Endothelial cell of umbilical vein (primary cell): ENCODE measurements at regions not wholly inside any gene's neighbourhood (a gene's known extent, or its start where the extent isn't known, plus 50 kb on each side); places are given as distances from the start of the nearest gene placed in this dataset.

Experiments
- BruUV-seq: library from RNA; stranded (reverse); fragments of 400-500 nt; replicated peaks from 2 replicates; lab custom pipeline; 2021; lab: Mats Ljungman, UMichigan
- CTCF ChIA-PET: fragments of 300-600, 350-600 bp; sonication (Branson Sonifier 250); formaldehyde crosslinking; loops from one replicate; lab custom pipeline; 2021; ENCODE audit warnings: antibody characterized with exemption, inconsistent platforms; lab: Charles Lee
- POLR2A ChIA-PET: fragments of 300-600, 350-600 bp; sonication (Branson Sonifier 250); formaldehyde crosslinking; loops from one replicate; lab custom pipeline; 2021; ENCODE audit warnings: antibody characterized with exemption, inconsistent platforms; lab: Charles Lee
- DNase-seq: peaks from one replicate; pipeline ENCODE4 v3.0.0-alpha.2; 2011; ENCODE audit warnings: low read depth, low spot score
- FAIRE-seq: peaks from 2 replicates; lab custom pipeline; 2011; peaks lifted over from hg19 to GRCh38; lab: Jason Lieb, UNC
- H2AFZ ChIP-seq: 2 replicates; pipeline ENCODE4 v1.6.0; 2012; ENCODE audit warnings: low read depth, low read length, control low read depth, inconsistent platforms
- H3K27ac ChIP-seq: 2 replicates; pipeline ENCODE4 v1.5.1; 2011; ENCODE audit warnings: low read depth, mild to moderate bottlenecking, control low read depth, low read length, moderate library complexity; ENCODE audit not compliant: insufficient read depth
- H3K27me3 ChIP-seq, 2 experiments: 2 replicates each; pipeline versions ENCODE4 v1.6.0 to v1.6.1; 2011; ENCODE audit warnings: low read length in 2 of 2, mixed read lengths in 1 of 2; ENCODE audit not compliant: control insufficient read depth in 2 of 2, insufficient read depth in 2 of 2
- H3K36me3 ChIP-seq, 2 experiments: 2 replicates in 1 of 2; 3 replicates in 1 of 2; pipeline ENCODE4 v1.5.1; 2011; ENCODE audit warnings: low read length in 2 of 2, mild to moderate bottlenecking in 1 of 2, moderate library complexity in 1 of 2; ENCODE audit not compliant: control insufficient read depth in 2 of 2, insufficient read depth in 2 of 2; ENCODE audit errors: extremely low read depth in 1 of 2
- H3K4me1 ChIP-seq: 3 replicates; pipeline ENCODE4 v1.5.1; 2011; ENCODE audit warnings: mild to moderate bottlenecking, low read length; ENCODE audit not compliant: control insufficient read depth, insufficient read depth; ENCODE audit errors: extremely low read depth
- H3K4me2 ChIP-seq: 2 replicates; pipeline ENCODE4 v1.6.1; 2011; ENCODE audit warnings: low read length, control low read depth, mixed read lengths; ENCODE audit not compliant: insufficient read depth
- H3K4me3 ChIP-seq, 3 experiments: fragments of 200-600 bp in 1 of 3; sonication (generic), shearing (Covaris generic) in 1 of 3; replicated peaks in 1 of 3; 2 replicates each; pipeline ENCODE4 v1.5.1; 2011 to 2016; ENCODE audit warnings: control low read depth in 3 of 3, low read length in 3 of 3, mild to moderate bottlenecking in 2 of 3, inconsistent platforms in 1 of 3, low read depth in 1 of 3, moderate library complexity in 1 of 3; ENCODE audit not compliant: insufficient read depth in 1 of 3
- H3K79me2 ChIP-seq: 2 replicates; pipeline ENCODE4 v1.6.0; 2012; ENCODE audit warnings: low read length, inconsistent platforms; ENCODE audit not compliant: control insufficient read depth, insufficient read depth
- H3K9ac ChIP-seq: replicated peaks from 2 replicates; pipeline ENCODE3; 2011; ENCODE audit warnings: low read length, control low read depth; ENCODE audit not compliant: insufficient read depth; ENCODE audit errors: extremely low read depth
- H3K9me1 ChIP-seq: replicated peaks from 3 replicates; pipeline ENCODE4 v1.6.0; 2011; ENCODE audit warnings: mild to moderate bottlenecking, low read length; ENCODE audit not compliant: control insufficient read depth, insufficient read depth; ENCODE audit errors: extremely low read depth
- H3K9me3 ChIP-seq: replicated peaks from 2 replicates; pipeline ENCODE4 v1.5.1; 2012; ENCODE audit warnings: low read length, inconsistent platforms; ENCODE audit not compliant: control insufficient read depth, insufficient read depth
- H4K20me1 ChIP-seq: replicated peaks from 2 replicates; pipeline ENCODE3; 2011; ENCODE audit warnings: mild to moderate bottlenecking, low read length; ENCODE audit not compliant: control insufficient read depth, insufficient read depth; ENCODE audit errors: extremely low read depth
- EZH2 ChIP-seq: IDR thresholded peaks from 2 replicates; pipeline ENCODE4 v1.6.1; 2012; ENCODE audit warnings: borderline replicate concordance, low read depth, mild to moderate bottlenecking, moderate library complexity, low read length, inconsistent platforms; ENCODE audit not compliant: severe bottlenecking
- FOS ChIP-seq: IDR thresholded peaks from 2 replicates; pipeline ENCODE4 v1.6.1; 2011; ENCODE audit warnings: mild to moderate bottlenecking, low read length, moderate library complexity, borderline replicate concordance; ENCODE audit not compliant: insufficient read depth
- GATA2 ChIP-seq: IDR thresholded peaks from 2 replicates; pipeline ENCODE4 v1.7.0; 2011; ENCODE audit warnings: low read depth, mild to moderate bottlenecking, moderate library complexity, mixed read lengths, low read length; ENCODE audit not compliant: insufficient read length, insufficient read depth
- JUN ChIP-seq: IDR thresholded peaks from 2 replicates; pipeline ENCODE4 v1.6.1; 2011; ENCODE audit warnings: borderline replicate concordance, low read depth; ENCODE audit not compliant: insufficient read length, insufficient read depth
- MYC ChIP-seq: IDR thresholded peaks from one replicate; pipeline ENCODE4 v1.6.1; 2011; ENCODE audit warnings: mild to moderate bottlenecking, low read depth, low read length
- POLR2A ChIP-seq: IDR thresholded peaks from 2 replicates; pipeline ENCODE4 v1.6.1; 2012; ENCODE audit warnings: low read depth, mild to moderate bottlenecking, control low read depth, low read length
- POLR2AphosphoS5 ChIP-seq: IDR thresholded peaks from 2 replicates; pipeline ENCODE4 v1.6.1; 2012; ENCODE audit warnings: low read depth, mild to moderate bottlenecking, control low read depth, low read length, moderate library complexity; ENCODE audit not compliant: insufficient read depth
- dilution Hi-C: fragments of 300-500 bp; cut with MboI; formaldehyde crosslinking; loops from one replicate; pipeline ENCODE4 v1.15.0; 2019; ENCODE audit warnings: low sequenced_read_pairs; ENCODE audit not compliant: extremely low pct_ligation_motif_present
- intact Hi-C: fragments of 100-400 bp; cut with micrococcal nuclease; formaldehyde crosslinking; loops from one replicate; pipeline ENCODE4 v1.10.0; 2022
- TF ChIP-seq, protein P1 (sequence below): IDR thresholded peaks from 2 replicates; pipeline ENCODE4 v1.6.1; 2011; ENCODE audit not compliant: insufficient read depth, insufficient read length
- TF ChIP-seq, protein P2 (sequence below), 2 donors: IDR thresholded peaks; 1 replicate in 1 of 2; 2 replicates in 1 of 2; pipeline ENCODE4 v1.5.1; 2011; ENCODE audit warnings: low read length in 2 of 2, mild to moderate bottlenecking in 2 of 2, moderate library complexity in 2 of 2, control low read depth in 1 of 2, inconsistent platforms in 1 of 2, low read depth in 1 of 2; ENCODE audit not compliant: insufficient read depth in 1 of 2; ENCODE audit errors: extremely low read depth in 1 of 2

DNA sequence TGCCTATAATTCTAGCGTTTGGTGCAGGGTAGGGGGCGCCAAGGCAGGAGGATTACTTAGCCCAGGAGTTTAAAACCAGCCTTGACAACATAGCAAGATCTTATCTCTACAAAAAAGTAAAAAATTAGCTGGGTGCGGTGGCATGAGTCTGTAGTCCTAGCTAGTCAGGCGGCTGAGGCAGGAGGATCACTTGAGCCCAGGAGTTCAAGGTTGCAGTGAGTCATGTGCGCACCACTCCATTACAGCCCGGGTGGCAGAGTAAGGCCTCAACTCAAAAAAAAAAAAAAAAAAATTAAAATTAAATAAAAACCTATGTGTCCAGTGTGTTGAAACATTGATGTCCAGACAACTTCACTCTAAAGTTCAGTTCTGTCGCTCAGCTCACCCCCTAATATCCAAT lies 78.2 kb upstream of the SOX2 start:
- Histone ChIP-seq H3K36me3 (no peaks in the 10 kb centered on the region), H4K20me1 (no peaks in the 10 kb centered on the region), H3K27ac (no peak overlapping the region), H2AFZ (no peak overlapping the region), H3K9me3 (no peaks in the 10 kb centered on the region), H3K9me1 (no peaks in the 10 kb centered on the region), H3K79me2 (no peaks in the 10 kb centered on the region), H3K4me3 (no peak overlapping the region), H3K4me1 (peaks cover 46% of the 10 kb centered on the region), H3K9ac (no peak overlapping the region), H3K4me2 (no peak overlapping the region), H3K27me3 (no peaks in the 10 kb centered on the region)
- no TSS peak for BruUV-seq
- TF ChIP-seq FOS (no peak), MYC (no peak), POLR2A (no peak), POLR2AphosphoS5 (no peak), EZH2 (no peak), JUN (no peak), GATA2 (no peak)
- TF ChIP-seq, protein P1, sequence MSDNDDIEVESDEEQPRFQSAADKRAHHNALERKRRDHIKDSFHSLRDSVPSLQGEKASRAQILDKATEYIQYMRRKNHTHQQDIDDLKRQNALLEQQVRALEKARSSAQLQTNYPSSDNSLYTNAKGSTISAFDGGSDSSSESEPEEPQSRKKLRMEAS = no peak
- TF ChIP-seq, protein P2, sequence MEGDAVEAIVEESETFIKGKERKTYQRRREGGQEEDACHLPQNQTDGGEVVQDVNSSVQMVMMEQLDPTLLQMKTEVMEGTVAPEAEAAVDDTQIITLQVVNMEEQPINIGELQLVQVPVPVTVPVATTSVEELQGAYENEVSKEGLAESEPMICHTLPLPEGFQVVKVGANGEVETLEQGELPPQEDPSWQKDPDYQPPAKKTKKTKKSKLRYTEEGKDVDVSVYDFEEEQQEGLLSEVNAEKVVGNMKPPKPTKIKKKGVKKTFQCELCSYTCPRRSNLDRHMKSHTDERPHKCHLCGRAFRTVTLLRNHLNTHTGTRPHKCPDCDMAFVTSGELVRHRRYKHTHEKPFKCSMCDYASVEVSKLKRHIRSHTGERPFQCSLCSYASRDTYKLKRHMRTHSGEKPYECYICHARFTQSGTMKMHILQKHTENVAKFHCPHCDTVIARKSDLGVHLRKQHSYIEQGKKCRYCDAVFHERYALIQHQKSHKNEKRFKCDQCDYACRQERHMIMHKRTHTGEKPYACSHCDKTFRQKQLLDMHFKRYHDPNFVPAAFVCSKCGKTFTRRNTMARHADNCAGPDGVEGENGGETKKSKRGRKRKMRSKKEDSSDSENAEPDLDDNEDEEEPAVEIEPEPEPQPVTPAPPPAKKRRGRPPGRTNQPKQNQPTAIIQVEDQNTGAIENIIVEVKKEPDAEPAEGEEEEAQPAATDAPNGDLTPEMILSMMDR (IDR thresholded peaks at IDR 0.05; ENCODE audit: extremely low read depth in 1 of 2, insufficient read depth in 1 of 2, low read depth in 1 of 2, low read length in 2 of 2) = no peak
- intact Hi-C loops = loop anchor here (2.0 kb wide), 1 partner anchor 71 kb away; no protein-coding TSS in a partner anchor
- CTCF ChIA-PET = interaction anchor here (1.1 to 7.5 kb wide), 2 partner anchors 67 to 69 kb away, joined by 4 to 41 read pairs; no protein-coding TSS in a partner anchor
- POLR2A ChIA-PET = no interaction called here
- FAIRE-seq (no peak), DNase-seq (no peak)
- dilution Hi-C loops = no loop called here
